ENCODE measurements at regions not wholly inside any gene's neighbourhood (a gene's known extent, or its start where the extent isn't known, plus 50 kb on each side); places are given as distances from the start of the nearest gene placed in this dataset.

DNA sequence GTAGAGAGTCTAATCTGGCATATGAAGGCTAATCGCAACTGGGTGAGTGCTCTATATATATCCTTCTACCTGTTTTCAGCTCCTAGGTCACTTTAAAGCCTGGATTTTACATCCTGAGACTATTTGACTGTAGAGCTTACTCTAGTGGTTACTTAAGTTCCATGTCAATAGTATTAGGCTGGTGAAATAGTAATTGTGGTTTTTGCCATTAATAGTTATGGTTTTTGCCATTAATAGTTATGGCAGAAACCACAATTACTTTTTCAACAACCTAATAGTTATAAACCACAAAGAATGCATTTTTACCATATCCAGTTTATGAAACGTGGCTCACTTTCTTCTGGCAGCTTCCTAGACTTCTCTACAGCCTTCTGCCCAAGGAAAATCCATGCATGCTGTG is 263.1 kb upstream of the KIAA1217 start:
- ChIA-PET POLR2A (interaction anchor here (0.6 kb wide), 1 partner anchor 65 kb away, joined by 4 read pairs; no protein-coding TSS in a partner anchor), CTCF (interaction anchor here (0.9 kb wide), 1 partner anchor 161 kb away, joined by 3 read pairs; no protein-coding TSS in a partner anchor)
- DNase-seq, result no peak
- Histone ChIP-seq H3K36me3 (ENCODE audit: control insufficient read depth in 4 of 4, insufficient read depth in 4 of 4, low read length in 3 of 4) (no peaks in the 10 kb centered on the region), H3K27ac (ENCODE audit: insufficient read depth in 1 of 2, low read depth in 1 of 2, low read length in 2 of 2, poor library complexity in 1 of 2, severe bottlenecking in 2 of 2) (no peak overlapping the region), H3K4me1 (ENCODE audit: control extremely low read depth in 1 of 4, control insufficient read depth in 4 of 4, insufficient read depth in 4 of 4, low read length in 3 of 4) (no peaks in the 10 kb centered on the region), H3K9me3 (ENCODE audit: control extremely low read depth in 1 of 5, control insufficient read depth in 4 of 5, insufficient read depth in 2 of 5, low read depth in 1 of 5, low read length in 4 of 5) (no peaks in the 10 kb centered on the region), H3K27me3 (replicated peaks in 2 of 5; ENCODE audit: control insufficient read depth in 4 of 5, insufficient read depth in 5 of 5, low read length in 4 of 5) (no peaks in the 10 kb centered on the region), H3K4me3 (ENCODE audit: control insufficient read depth in 1 of 7, extremely low read depth in 1 of 7, insufficient read depth in 4 of 7, low read depth in 2 of 7, low read length in 6 of 7) (no peak overlapping the region)
- WGBS (ENCODE audit: insufficient coverage), result 46% methylated on average over 2 of the region's 2 CpGs

DNA sequence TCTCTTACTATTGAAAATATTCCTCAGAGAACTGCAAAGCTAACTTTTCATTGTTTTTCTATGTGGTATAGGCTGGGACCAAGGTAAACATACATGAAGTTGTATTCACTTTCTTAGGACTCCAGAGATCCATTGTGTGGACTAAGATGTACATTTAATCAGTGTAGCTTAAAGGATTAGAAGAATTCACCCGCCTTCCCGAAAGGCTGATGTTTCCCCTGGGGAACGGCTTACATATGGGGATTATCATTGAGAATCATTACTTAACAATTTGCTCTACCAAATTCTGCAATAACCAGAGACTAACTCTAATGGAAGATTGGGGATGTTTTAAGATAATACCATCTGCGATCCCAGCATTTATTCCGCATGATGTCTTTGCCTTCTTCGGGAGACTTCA is 257.1 kb upstream of the KIAA1217 start:
- Histone ChIP-seq H3K4me1 (ENCODE audit: control extremely low read depth in 1 of 4, control insufficient read depth in 4 of 4, insufficient read depth in 4 of 4, low read length in 3 of 4) (no peaks in the 10 kb centered on the region), H3K27ac (ENCODE audit: insufficient read depth in 1 of 2, low read depth in 1 of 2, low read length in 2 of 2, poor library complexity in 1 of 2, severe bottlenecking in 2 of 2) (no peak overlapping the region), H3K36me3 (ENCODE audit: control insufficient read depth in 4 of 4, insufficient read depth in 4 of 4, low read length in 3 of 4) (no peaks in the 10 kb centered on the region), H3K4me3 (ENCODE audit: control insufficient read depth in 1 of 7, extremely low read depth in 1 of 7, insufficient read depth in 4 of 7, low read depth in 2 of 7, low read length in 6 of 7) (no peak overlapping the region), H3K27me3 (replicated peaks in 2 of 5; ENCODE audit: control insufficient read depth in 4 of 5, insufficient read depth in 5 of 5, low read length in 4 of 5) (no peaks in the 10 kb centered on the region), H3K9me3 (ENCODE audit: control extremely low read depth in 1 of 5, control insufficient read depth in 4 of 5, insufficient read depth in 2 of 5, low read depth in 1 of 5, low read length in 4 of 5) (peaks cover 0 to 14% (median 2%) of the 10 kb centered on the region in 5 experiments)
- CTCF ChIA-PET, result no interaction called here
- POLR2A ChIA-PET, result no interaction called here
- 89% methylated on average over 3 of the region's 6 CpGs for WGBS (ENCODE audit: insufficient coverage)
- no peak for DNase-seq

DNA sequence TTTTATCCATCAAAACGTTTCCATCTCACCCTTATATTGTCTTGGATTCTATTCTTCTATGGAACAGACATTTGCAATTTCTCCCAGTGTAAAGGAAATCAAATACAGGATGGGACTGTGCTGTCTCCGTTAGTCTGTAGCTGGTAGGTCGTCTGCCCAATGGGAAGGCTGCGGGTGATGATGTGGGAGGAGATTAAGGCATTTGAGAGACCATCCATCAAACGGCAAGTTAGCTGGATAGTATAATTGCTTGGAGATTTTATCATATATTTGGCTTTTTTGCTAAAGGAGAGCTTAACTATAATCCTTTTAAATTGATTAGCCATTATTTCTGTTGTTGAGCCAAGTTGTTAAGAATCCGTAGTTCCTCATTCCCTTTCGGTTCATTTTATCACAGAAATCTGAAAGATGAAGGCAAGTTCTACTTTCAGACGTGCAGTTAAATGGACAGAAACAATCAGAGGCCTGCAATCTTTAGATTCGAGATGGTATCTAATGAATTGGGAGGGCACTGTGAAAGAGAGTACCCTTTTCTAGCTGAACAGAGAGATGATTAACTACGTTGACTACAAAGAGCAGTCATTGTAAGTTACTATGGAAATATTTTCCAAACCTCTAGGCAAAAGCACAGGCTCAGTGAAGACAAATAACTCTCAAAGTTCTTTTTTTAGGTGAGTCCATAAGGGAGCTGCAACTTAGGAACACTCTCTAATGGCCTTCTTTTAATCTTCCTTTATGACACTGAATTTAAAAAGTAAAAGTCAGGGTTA is 253.3 kb upstream of the KIAA1217 start:
- CTCF ChIA-PET, result interaction anchor here (0.6 kb wide), 1 partner anchor 939 kb away, joined by 3 read pairs; no protein-coding TSS in a partner anchor
- POLR2A ChIA-PET, result no interaction called here
- WGBS (ENCODE audit: insufficient coverage), result 86% methylated on average over 9 of the region's 10 CpGs
- Histone ChIP-seq H3K27me3 (replicated peaks in 2 of 5; ENCODE audit: control insufficient read depth in 4 of 5, insufficient read depth in 5 of 5, low read length in 4 of 5) (no peaks in the 10 kb centered on the region), H3K4me1 (ENCODE audit: control extremely low read depth in 1 of 4, control insufficient read depth in 4 of 4, insufficient read depth in 4 of 4, low read length in 3 of 4) (no peaks in the 10 kb centered on the region), H3K27ac (ENCODE audit: insufficient read depth in 1 of 2, low read depth in 1 of 2, low read length in 2 of 2, poor library complexity in 1 of 2, severe bottlenecking in 2 of 2) (no peak overlapping the region), H3K4me3 (ENCODE audit: control insufficient read depth in 1 of 7, extremely low read depth in 1 of 7, insufficient read depth in 4 of 7, low read depth in 2 of 7, low read length in 6 of 7) (no peak overlapping the region), H3K9me3 (ENCODE audit: control extremely low read depth in 1 of 5, control insufficient read depth in 4 of 5, insufficient read depth in 2 of 5, low read depth in 1 of 5, low read length in 4 of 5) (peaks cover 0 to 14% (median 2%) of the 10 kb centered on the region in 5 experiments), H3K36me3 (ENCODE audit: control insufficient read depth in 4 of 4, insufficient read depth in 4 of 4, low read length in 3 of 4) (no peaks in the 10 kb centered on the region)
- no peak for DNase-seq

DNA sequence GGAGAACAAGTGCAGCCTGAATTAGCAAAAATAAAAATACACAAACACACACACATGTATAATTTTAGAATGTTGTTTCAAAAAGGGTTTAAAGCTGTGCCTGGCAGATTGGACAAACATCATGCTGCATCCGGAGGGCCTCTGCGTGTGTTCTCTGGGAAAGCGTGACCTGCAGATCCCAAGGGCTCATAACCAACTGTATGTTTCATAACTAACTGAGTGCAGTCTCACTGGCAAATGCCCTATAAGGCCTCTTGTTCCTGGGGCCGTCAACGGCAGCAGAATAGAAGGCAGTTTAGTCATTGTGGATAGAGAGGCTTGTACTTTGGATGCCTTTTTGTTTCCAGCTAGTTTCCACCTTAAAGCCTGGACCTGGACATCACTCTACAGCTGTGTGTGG is 243.8 kb upstream of the KIAA1217 start:
- ChIA-PET POLR2A (no interaction called here), CTCF (no interaction called here)
- no peak overlapping the region for H3K4me3 ChIP-seq (ENCODE audit: control insufficient read depth in 1 of 7, extremely low read depth in 1 of 7, insufficient read depth in 4 of 7, low read depth in 2 of 7, low read length in 6 of 7)
- H3K4me1 ChIP-seq (ENCODE audit: control extremely low read depth in 1 of 4, control insufficient read depth in 4 of 4, insufficient read depth in 4 of 4, low read length in 3 of 4), result no peaks in the 10 kb centered on the region
- no peak overlapping the region for H3K27ac ChIP-seq (ENCODE audit: insufficient read depth in 1 of 2, low read depth in 1 of 2, low read length in 2 of 2, poor library complexity in 1 of 2, severe bottlenecking in 2 of 2)
- H3K36me3 ChIP-seq (ENCODE audit: control insufficient read depth in 4 of 4, insufficient read depth in 4 of 4, low read length in 3 of 4), result no peaks in the 10 kb centered on the region
- no peaks in the 10 kb centered on the region for H3K27me3 ChIP-seq (replicated peaks in 2 of 5; ENCODE audit: control insufficient read depth in 4 of 5, insufficient read depth in 5 of 5, low read length in 4 of 5)
- no peaks in the 10 kb centered on the region for H3K9me3 ChIP-seq (ENCODE audit: control extremely low read depth in 1 of 5, control insufficient read depth in 4 of 5, insufficient read depth in 2 of 5, low read depth in 1 of 5, low read length in 4 of 5)
- DNase-seq, result no peak
- WGBS (ENCODE audit: insufficient coverage), result 100% methylated on average over 3 of the region's 5 CpGs

DNA sequence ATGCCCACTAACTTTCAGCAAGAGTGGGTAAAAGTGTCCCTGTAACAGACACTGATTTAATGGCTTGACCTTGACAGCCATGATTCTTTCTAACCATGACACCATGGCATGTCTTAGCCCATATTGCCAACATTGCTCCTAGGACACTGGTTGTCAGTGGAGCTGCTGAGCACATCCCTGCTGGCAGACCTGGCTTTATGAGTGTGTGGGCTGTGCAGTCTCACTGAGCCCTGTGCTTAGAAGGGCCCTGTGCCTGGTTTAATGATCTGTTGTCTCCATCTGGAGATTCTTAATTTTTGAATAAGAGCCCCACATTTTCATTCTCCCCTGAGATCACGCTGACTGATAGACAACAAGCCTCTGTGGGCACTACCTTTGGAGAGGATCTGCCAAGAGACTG is 243.1 kb upstream of the KIAA1217 start:
- H3K27me3 ChIP-seq (replicated peaks in 2 of 5; ENCODE audit: control insufficient read depth in 4 of 5, insufficient read depth in 5 of 5, low read length in 4 of 5), result no peaks in the 10 kb centered on the region
- DNase-seq, result no peak
- POLR2A ChIA-PET, result no interaction called here
- no peaks in the 10 kb centered on the region for H3K4me1 ChIP-seq (ENCODE audit: control extremely low read depth in 1 of 4, control insufficient read depth in 4 of 4, insufficient read depth in 4 of 4, low read length in 3 of 4)
- CTCF ChIA-PET, result no interaction called here
- peaks cover 0 to 2% (median 0%) of the 10 kb centered on the region in 5 experiments for H3K9me3 ChIP-seq (ENCODE audit: control extremely low read depth in 1 of 5, control insufficient read depth in 4 of 5, insufficient read depth in 2 of 5, low read depth in 1 of 5, low read length in 4 of 5)
- H3K4me3 ChIP-seq (ENCODE audit: control insufficient read depth in 1 of 7, extremely low read depth in 1 of 7, insufficient read depth in 4 of 7, low read depth in 2 of 7, low read length in 6 of 7), result no peak overlapping the region
- no CpG with 5 or more reads among the region's 1 CpG for WGBS (ENCODE audit: insufficient coverage)
- no peak overlapping the region for H3K27ac ChIP-seq (ENCODE audit: insufficient read depth in 1 of 2, low read depth in 1 of 2, low read length in 2 of 2, poor library complexity in 1 of 2, severe bottlenecking in 2 of 2)
- no peaks in the 10 kb centered on the region for H3K36me3 ChIP-seq (ENCODE audit: control insufficient read depth in 4 of 4, insufficient read depth in 4 of 4, low read length in 3 of 4)

DNA sequence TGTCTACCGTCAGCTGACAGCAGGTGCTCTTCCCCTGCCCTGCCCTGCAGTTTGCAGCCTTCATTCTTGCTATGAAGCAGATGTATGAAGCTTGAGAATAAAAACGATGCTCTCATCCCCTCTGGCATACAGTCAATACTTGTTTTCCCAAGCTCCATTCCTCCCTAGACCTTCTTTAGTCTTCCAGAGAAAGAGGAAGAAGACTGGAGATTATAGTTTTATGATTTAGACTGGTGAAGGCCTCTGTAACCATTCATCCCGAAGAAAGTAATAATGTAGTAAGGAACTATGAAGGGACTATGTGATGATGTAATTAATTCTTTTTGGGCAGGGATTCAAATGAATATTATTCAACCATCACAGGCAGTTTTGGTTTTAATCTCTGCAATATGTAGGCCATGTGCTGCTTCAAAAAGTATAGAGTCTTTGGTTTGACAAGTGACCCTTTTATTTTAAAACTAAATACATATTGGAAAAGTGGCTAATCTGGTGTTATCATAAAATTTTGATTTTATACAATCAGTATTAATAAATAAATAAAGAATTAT is 242.4 kb upstream of the KIAA1217 start:
- no peaks in the 10 kb centered on the region for H3K36me3 ChIP-seq (ENCODE audit: control insufficient read depth in 4 of 4, insufficient read depth in 4 of 4, low read length in 3 of 4)
- ChIA-PET POLR2A (no interaction called here), CTCF (no interaction called here)
- no peak overlapping the region for H3K4me3 ChIP-seq (ENCODE audit: control insufficient read depth in 1 of 7, extremely low read depth in 1 of 7, insufficient read depth in 4 of 7, low read depth in 2 of 7, low read length in 6 of 7)
- H3K27ac ChIP-seq (ENCODE audit: insufficient read depth in 1 of 2, low read depth in 1 of 2, low read length in 2 of 2, poor library complexity in 1 of 2, severe bottlenecking in 2 of 2), result no peak overlapping the region
- no peak for DNase-seq
- H3K9me3 ChIP-seq (ENCODE audit: control extremely low read depth in 1 of 5, control insufficient read depth in 4 of 5, insufficient read depth in 2 of 5, low read depth in 1 of 5, low read length in 4 of 5), result peaks cover 0 to 2% (median 0%) of the 10 kb centered on the region in 5 experiments
- H3K4me1 ChIP-seq (ENCODE audit: control extremely low read depth in 1 of 4, control insufficient read depth in 4 of 4, insufficient read depth in 4 of 4, low read length in 3 of 4), result no peaks in the 10 kb centered on the region
- 100% methylated on average over 2 of the region's 3 CpGs for WGBS (ENCODE audit: insufficient coverage)
- peaks cover 0 to 2% (median 0%) of the 10 kb centered on the region in 5 experiments for H3K27me3 ChIP-seq (replicated peaks in 2 of 5; ENCODE audit: control insufficient read depth in 4 of 5, insufficient read depth in 5 of 5, low read length in 4 of 5)

DNA sequence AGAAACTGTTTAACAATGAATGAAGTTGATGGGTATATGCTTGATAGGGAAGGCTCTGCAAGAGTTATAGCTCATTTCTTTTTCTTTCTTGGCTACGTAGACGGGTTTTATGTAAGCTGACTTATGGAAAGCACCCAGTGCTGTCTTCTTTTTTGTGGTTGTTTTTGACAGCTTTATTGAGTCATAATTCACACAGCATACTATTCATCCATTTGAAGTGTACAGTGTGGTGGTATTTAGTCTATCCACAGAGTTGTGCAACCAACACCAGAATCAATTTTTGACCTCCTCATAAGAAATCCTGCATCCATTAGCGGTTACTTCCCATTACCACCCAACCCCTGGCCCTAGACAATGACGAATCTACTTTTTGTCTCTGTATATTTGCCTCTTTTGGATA is 240.6 kb upstream of the KIAA1217 start:
- no peak overlapping the region for H3K27ac ChIP-seq (ENCODE audit: insufficient read depth in 1 of 2, low read depth in 1 of 2, low read length in 2 of 2, poor library complexity in 1 of 2, severe bottlenecking in 2 of 2)
- ChIA-PET CTCF (no interaction called here), POLR2A (no interaction called here)
- H3K4me3 ChIP-seq (ENCODE audit: control insufficient read depth in 1 of 7, extremely low read depth in 1 of 7, insufficient read depth in 4 of 7, low read depth in 2 of 7, low read length in 6 of 7), result no peak overlapping the region
- whole genome bisulfite sequencing (ENCODE audit: insufficient coverage), result no CpG with 5 or more reads among the region's 4 CpGs
- H3K27me3 ChIP-seq (replicated peaks in 2 of 5; ENCODE audit: control insufficient read depth in 4 of 5, insufficient read depth in 5 of 5, low read length in 4 of 5), result peaks cover 0 to 2% (median 0%) of the 10 kb centered on the region in 5 experiments
- H3K4me1 ChIP-seq (ENCODE audit: control extremely low read depth in 1 of 4, control insufficient read depth in 4 of 4, insufficient read depth in 4 of 4, low read length in 3 of 4), result no peaks in the 10 kb centered on the region
- H3K9me3 ChIP-seq (ENCODE audit: control extremely low read depth in 1 of 5, control insufficient read depth in 4 of 5, insufficient read depth in 2 of 5, low read depth in 1 of 5, low read length in 4 of 5), result peaks cover 0 to 2% (median 0%) of the 10 kb centered on the region in 5 experiments
- DNase-seq, result peak in 2 of 3 donors; percentile 36 to 50
- H3K36me3 ChIP-seq (ENCODE audit: control insufficient read depth in 4 of 4, insufficient read depth in 4 of 4, low read length in 3 of 4), result no peaks in the 10 kb centered on the region
